NCI-H524 (cell line): ENCODE measurements at regions not wholly inside any gene's neighbourhood (a gene's known extent, or its start where the extent isn't known, plus 50 kb on each side); places are given as distances from the start of the nearest gene placed in this dataset.
A peak's percentile ranks its signal among the peaks of the same experiment; 100 is the strongest.

Source experiments
- DNase-seq, 2 experiments: peaks; one replicate each; lab custom pipeline; 2025; lab: John Stamatoyannopoulos, UW

- DNase-seq, result no peak
Observed at GRCh38 chr14:85420278-85420677, 109.7 kb upstream of the FLRT2 start.

- no peak for DNase-seq
Observed at GRCh38 chr14:85420707-85421106, 109.2 kb upstream of the FLRT2 start.

- DNase-seq, result no peak
Observed at GRCh38 chr14:85421186-85421877, 108.6 kb upstream of the FLRT2 start.

GRCh38 chr14:85423889-85424288, 106.1 kb upstream of the FLRT2 start:
- DNase-seq, result no peak

- no peak for DNase-seq
Observed at GRCh38 chr14:85425507-85425906, 104.4 kb upstream of the FLRT2 start.

- DNase-seq, result no peak
Observed at GRCh38 chr14:85426068-85426935, 103.6 kb upstream of the FLRT2 start.

- no peak for DNase-seq
Observed at GRCh38 chr14:85428926-85429325, 101.0 kb upstream of the FLRT2 start.

- DNase-seq, result no peak
Observed at GRCh38 chr14:85437148-85437547, 92.8 kb upstream of the FLRT2 start.

GRCh38 chr14:85438001-85438400, 91.9 kb upstream of the FLRT2 start:
- DNase-seq, result no peak

- DNase-seq, result no peak
Observed at GRCh38 chr14:85438481-85438942, 91.4 kb upstream of the FLRT2 start.

GRCh38 chr14:85439696-85440328, 90.1 kb upstream of the FLRT2 start:
- no peak for DNase-seq

GRCh38 chr14:85441909-85442643, 87.9 kb upstream of the FLRT2 start:
- no peak for DNase-seq

GRCh38 chr14:85442996-85443395, 86.9 kb upstream of the FLRT2 start:
- no peak for DNase-seq

- peak; percentile 38 to 46 for DNase-seq
Observed at GRCh38 chr14:85444635-85445034, 85.3 kb upstream of the FLRT2 start.

GRCh38 chr14:85445151-85445795, 84.7 kb upstream of the FLRT2 start:
- DNase-seq, result no peak

- no peak for DNase-seq
Observed at GRCh38 chr14:85447883-85448282, 82.1 kb upstream of the FLRT2 start.

GRCh38 chr14:85451421-85451820, 78.5 kb upstream of the FLRT2 start:
- no peak for DNase-seq

GRCh38 chr14:85453401-85454225, 76.3 kb upstream of the FLRT2 start:
- no peak for DNase-seq

- no peak for DNase-seq
Observed at GRCh38 chr14:85454226-85454813, 75.6 kb upstream of the FLRT2 start.

GRCh38 chr14:85459361-85460000, 70.5 kb upstream of the FLRT2 start:
- no peak for DNase-seq
